ENCODE measurements at regions not wholly inside any gene's neighbourhood (a gene's known extent, or its start where the extent isn't known, plus 50 kb on each side); places are given as distances from the start of the nearest gene placed in this dataset.

DNA sequence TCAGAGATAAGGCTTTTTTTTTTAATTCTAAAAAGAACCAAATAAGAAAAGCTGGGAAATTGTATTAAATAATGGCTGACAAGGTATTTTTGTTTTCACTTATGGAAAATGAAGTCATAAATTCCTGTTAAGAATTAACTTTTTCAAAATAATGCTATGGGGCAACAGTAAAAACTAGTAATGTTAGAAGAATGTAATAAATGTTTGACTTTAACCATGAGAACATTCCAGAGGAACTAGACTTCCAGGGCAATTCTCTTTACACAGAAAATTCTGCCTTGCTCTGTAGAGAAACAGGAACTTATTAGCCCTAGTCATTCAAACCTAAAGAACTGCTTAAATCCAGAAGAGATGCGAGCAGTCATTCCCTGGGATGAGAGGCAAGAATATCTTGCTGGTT is 571.1 kb downstream of the IPMK start:
- DNase-seq (ENCODE audit: low read depth, low spot score) (peak; percentile 52), ATAC-seq (no peak; the same call in 1 of the 2 replicates)
- intact Hi-C loops (cut with micrococcal nuclease; ENCODE audit: unreplicated experiment) = no loop called here
- BruUV-seq (replicated peaks) = no TSS peak
- Histone ChIP-seq H3K9me3 (ENCODE audit: control insufficient read depth, insufficient read depth, low read depth, low read length) (peaks cover under 1% of the 10 kb centered on the region; the same call in 1 of the 2 replicates), H3K4me1 (ENCODE audit: control insufficient read depth, insufficient read depth, low read length) (peaks cover 6% of the 10 kb centered on the region; the same call in 1 of the 2 replicates), H3K27me3 (ENCODE audit: control insufficient read depth, insufficient read depth, low read length) (no peaks in the 10 kb centered on the region), H3K36me3 (ENCODE audit: control insufficient read depth, insufficient read depth, low read length) (no peaks in the 10 kb centered on the region), H3K27ac (ENCODE audit: low read length) (peak overlapping the region; percentile 58; the same call in 1 of the 2 replicates), H3K4me3 (ENCODE audit: low read depth in 2 of 2, low read length in 2 of 2) (no peak overlapping the region)
- TF ChIP-seq, protein P1, sequence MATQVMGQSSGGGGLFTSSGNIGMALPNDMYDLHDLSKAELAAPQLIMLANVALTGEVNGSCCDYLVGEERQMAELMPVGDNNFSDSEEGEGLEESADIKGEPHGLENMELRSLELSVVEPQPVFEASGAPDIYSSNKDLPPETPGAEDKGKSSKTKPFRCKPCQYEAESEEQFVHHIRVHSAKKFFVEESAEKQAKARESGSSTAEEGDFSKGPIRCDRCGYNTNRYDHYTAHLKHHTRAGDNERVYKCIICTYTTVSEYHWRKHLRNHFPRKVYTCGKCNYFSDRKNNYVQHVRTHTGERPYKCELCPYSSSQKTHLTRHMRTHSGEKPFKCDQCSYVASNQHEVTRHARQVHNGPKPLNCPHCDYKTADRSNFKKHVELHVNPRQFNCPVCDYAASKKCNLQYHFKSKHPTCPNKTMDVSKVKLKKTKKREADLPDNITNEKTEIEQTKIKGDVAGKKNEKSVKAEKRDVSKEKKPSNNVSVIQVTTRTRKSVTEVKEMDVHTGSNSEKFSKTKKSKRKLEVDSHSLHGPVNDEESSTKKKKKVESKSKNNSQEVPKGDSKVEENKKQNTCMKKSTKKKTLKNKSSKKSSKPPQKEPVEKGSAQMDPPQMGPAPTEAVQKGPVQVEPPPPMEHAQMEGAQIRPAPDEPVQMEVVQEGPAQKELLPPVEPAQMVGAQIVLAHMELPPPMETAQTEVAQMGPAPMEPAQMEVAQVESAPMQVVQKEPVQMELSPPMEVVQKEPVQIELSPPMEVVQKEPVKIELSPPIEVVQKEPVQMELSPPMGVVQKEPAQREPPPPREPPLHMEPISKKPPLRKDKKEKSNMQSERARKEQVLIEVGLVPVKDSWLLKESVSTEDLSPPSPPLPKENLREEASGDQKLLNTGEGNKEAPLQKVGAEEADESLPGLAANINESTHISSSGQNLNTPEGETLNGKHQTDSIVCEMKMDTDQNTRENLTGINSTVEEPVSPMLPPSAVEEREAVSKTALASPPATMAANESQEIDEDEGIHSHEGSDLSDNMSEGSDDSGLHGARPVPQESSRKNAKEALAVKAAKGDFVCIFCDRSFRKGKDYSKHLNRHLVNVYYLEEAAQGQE (IDR thresholded peaks at IDR 0.05; ENCODE audit: insufficient read depth in 1 of 2, low read depth in 2 of 2, low read length in 1 of 2) = no peak
- no peak for TF ChIP-seq TCF7L2 (IDR thresholded peaks at IDR 0.05; ENCODE audit: low read depth, low read length)
- no peak for TF ChIP-seq SIN3A (IDR thresholded peaks at IDR 0.05; ENCODE audit: borderline replicate concordance, insufficient read depth, low read depth, low read length)
- no peak for TF ChIP-seq POLR2AphosphoS5 (IDR thresholded peaks at IDR 0.05; ENCODE audit: low read depth, low read length)
- TF ChIP-seq, protein P2, sequence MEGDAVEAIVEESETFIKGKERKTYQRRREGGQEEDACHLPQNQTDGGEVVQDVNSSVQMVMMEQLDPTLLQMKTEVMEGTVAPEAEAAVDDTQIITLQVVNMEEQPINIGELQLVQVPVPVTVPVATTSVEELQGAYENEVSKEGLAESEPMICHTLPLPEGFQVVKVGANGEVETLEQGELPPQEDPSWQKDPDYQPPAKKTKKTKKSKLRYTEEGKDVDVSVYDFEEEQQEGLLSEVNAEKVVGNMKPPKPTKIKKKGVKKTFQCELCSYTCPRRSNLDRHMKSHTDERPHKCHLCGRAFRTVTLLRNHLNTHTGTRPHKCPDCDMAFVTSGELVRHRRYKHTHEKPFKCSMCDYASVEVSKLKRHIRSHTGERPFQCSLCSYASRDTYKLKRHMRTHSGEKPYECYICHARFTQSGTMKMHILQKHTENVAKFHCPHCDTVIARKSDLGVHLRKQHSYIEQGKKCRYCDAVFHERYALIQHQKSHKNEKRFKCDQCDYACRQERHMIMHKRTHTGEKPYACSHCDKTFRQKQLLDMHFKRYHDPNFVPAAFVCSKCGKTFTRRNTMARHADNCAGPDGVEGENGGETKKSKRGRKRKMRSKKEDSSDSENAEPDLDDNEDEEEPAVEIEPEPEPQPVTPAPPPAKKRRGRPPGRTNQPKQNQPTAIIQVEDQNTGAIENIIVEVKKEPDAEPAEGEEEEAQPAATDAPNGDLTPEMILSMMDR (IDR thresholded peaks at IDR 0.05) = no peak
- ChIA-PET CTCF (no interaction called here), POLR2A (no interaction called here)
- in situ Hi-C loops (cut with HindIII; ENCODE audit: low pct_unique_long_range_greater_than_20kb, low sequenced_read_pairs) = no loop called here

DNA sequence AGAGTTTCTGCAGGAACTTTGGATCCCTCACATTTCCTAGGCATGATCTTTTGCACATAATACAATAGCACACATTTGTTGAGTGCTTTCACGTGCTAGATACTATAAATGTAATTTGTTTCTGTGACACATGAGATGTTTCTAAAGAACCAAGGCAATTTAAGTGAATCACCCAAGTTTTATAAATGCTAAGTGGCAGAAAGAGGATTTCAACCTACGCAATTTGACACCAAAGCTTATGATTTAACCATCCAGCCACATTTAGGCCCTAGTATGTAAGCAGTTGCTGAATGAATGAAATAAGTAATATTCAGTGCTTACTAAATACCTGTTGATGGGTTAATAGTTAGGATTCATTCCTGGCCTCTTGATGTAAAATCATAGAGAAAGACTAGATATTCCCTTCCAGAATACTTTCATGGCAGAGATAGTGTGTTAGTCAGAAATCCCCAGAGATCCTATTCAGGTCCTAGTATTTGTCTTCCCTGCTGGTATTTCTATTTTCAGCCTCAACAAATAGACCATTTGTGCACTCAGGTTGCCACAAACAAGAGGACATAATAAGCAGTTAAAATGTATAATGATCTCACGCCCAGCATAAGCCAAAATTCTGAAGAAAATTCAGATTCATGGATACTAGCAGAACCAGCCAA is 572.6 kb downstream of the IPMK start:
- no TSS peak for BruUV-seq (replicated peaks)
- in situ Hi-C loops (cut with HindIII; ENCODE audit: low pct_unique_long_range_greater_than_20kb, low sequenced_read_pairs) (no loop called here), intact Hi-C loops (cut with micrococcal nuclease; ENCODE audit: unreplicated experiment) (no loop called here)
- Histone ChIP-seq H3K36me3 (ENCODE audit: control insufficient read depth, insufficient read depth, low read length) (no peaks in the 10 kb centered on the region), H3K27me3 (ENCODE audit: control insufficient read depth, insufficient read depth, low read length) (no peaks in the 10 kb centered on the region), H3K9me3 (ENCODE audit: control insufficient read depth, insufficient read depth, low read depth, low read length) (no peaks in the 10 kb centered on the region), H3K27ac (ENCODE audit: low read length) (no peak overlapping the region; the same call in 1 of the 2 replicates), H3K4me3 (ENCODE audit: low read depth in 2 of 2, low read length in 2 of 2) (no peak overlapping the region), H3K4me1 (ENCODE audit: control insufficient read depth, insufficient read depth, low read length) (peaks cover 6% of the 10 kb centered on the region; the same call in 1 of the 2 replicates)
- ChIA-PET POLR2A (no interaction called here), CTCF (no interaction called here)
- no peak for ATAC-seq
- DNase-seq (ENCODE audit: low read depth, low spot score) = no peak
- TF ChIP-seq SIN3A (IDR thresholded peaks at IDR 0.05; ENCODE audit: borderline replicate concordance, insufficient read depth, low read depth, low read length) (no peak), POLR2AphosphoS5 (IDR thresholded peaks at IDR 0.05; ENCODE audit: low read depth, low read length) (no peak), TCF7L2 (IDR thresholded peaks at IDR 0.05; ENCODE audit: low read depth, low read length) (no peak)
- TF ChIP-seq, protein P1 (IDR thresholded peaks at IDR 0.05; ENCODE audit: insufficient read depth in 1 of 2, low read depth in 2 of 2, low read length in 1 of 2) = no peak
- TF ChIP-seq, protein P2 (IDR thresholded peaks at IDR 0.05) = no peak

Measured in Panc1 (cell line).